Cardiac muscle cell (in vitro differentiated cells and primary cell): ENCODE measurements at regions not wholly inside any gene's neighbourhood (a gene's known extent, or its start where the extent isn't known, plus 50 kb on each side); places are given as distances from the start of the nearest gene placed in this dataset.

Source experiments
- DNase-seq, 2 donors: peaks; one replicate each; pipeline versions ENCODE4 v3.0.0 to v3.0.0-alpha.2; 2010 to 2017; ENCODE audit warnings: low read depth in 1 of 2, low spot score in 1 of 2
- H3K27ac ChIP-seq: fragments of 200-600 bp; sonication (generic); 2 replicates; pipeline ENCODE4 v1.5.1; 2016
- H3K27me3 ChIP-seq: fragments of 200-600 bp; sonication (generic); 2 replicates; pipeline ENCODE4 v1.6.0; 2016; ENCODE audit warnings: control low read depth
- H3K36me3 ChIP-seq: fragments of 200-600 bp; sonication (generic); 2 replicates; pipeline ENCODE4 v1.5.1; 2016; ENCODE audit warnings: control low read depth
- H3K4me1 ChIP-seq: fragments of 200-600 bp; sonication (generic); 2 replicates; pipeline ENCODE4 v1.8.1; 2017; ENCODE audit warnings: low read depth, mild to moderate bottlenecking, mixed run types
- H3K4me3 ChIP-seq: fragments of 200-600 bp; sonication (generic); 2 replicates; pipeline ENCODE4 v1.5.1; 2016; ENCODE audit warnings: mild to moderate bottlenecking
- H3K9me3 ChIP-seq: fragments of 200-600 bp; sonication (generic); 2 replicates; pipeline ENCODE4 v1.5.1; 2017; ENCODE audit warnings: low read depth, mild to moderate bottlenecking, control low read depth
- TF ChIP-seq, protein P1 (sequence below): IDR thresholded peaks from 2 replicates; pipeline ENCODE4 v1.5.1; 2012; ENCODE audit warnings: low read depth, mild to moderate bottlenecking, low read length

- Histone ChIP-seq H3K4me3 (no peak overlapping the region), H3K9me3 (no peaks in the 10 kb centered on the region), H3K27me3 (no peaks in the 10 kb centered on the region), H3K36me3 (no peaks in the 10 kb centered on the region), H3K4me1 (no peaks in the 10 kb centered on the region), H3K27ac (no peak overlapping the region)
- no peak for DNase-seq
- TF ChIP-seq, protein P1, sequence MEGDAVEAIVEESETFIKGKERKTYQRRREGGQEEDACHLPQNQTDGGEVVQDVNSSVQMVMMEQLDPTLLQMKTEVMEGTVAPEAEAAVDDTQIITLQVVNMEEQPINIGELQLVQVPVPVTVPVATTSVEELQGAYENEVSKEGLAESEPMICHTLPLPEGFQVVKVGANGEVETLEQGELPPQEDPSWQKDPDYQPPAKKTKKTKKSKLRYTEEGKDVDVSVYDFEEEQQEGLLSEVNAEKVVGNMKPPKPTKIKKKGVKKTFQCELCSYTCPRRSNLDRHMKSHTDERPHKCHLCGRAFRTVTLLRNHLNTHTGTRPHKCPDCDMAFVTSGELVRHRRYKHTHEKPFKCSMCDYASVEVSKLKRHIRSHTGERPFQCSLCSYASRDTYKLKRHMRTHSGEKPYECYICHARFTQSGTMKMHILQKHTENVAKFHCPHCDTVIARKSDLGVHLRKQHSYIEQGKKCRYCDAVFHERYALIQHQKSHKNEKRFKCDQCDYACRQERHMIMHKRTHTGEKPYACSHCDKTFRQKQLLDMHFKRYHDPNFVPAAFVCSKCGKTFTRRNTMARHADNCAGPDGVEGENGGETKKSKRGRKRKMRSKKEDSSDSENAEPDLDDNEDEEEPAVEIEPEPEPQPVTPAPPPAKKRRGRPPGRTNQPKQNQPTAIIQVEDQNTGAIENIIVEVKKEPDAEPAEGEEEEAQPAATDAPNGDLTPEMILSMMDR, result no peak
These were observed 192.2 kb upstream of the FAM83B start for GRCh38 chr6:54654381-54654780.

DNA sequence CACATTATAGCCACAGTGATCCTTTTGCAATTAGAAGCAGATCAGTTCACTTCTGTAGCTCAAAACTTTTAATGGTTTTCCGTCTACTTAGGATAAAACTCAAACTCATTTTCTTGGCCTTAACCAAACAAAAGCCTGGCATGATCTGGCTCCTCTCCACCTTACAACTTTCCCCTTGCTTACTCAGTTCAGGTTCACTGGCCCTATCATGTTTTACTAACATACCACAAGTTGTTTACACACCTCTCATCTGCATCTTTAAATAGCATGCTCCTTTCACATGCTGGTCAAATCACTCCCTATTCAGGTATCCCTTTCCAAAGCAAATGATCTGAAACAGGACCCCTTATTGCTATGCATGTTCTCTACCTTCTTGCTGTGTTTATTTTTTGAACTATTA, 191.4 kb upstream of the FAM83B start:
- H3K36me3 ChIP-seq, result no peaks in the 10 kb centered on the region
- H3K27me3 ChIP-seq, result no peaks in the 10 kb centered on the region
- no peak overlapping the region for H3K4me3 ChIP-seq
- no peaks in the 10 kb centered on the region for H3K9me3 ChIP-seq
- H3K27ac ChIP-seq, result no peak overlapping the region
- TF ChIP-seq, protein P1, result no peak
- H3K4me1 ChIP-seq, result no peaks in the 10 kb centered on the region
- no peak for DNase-seq

GRCh38 chr6:54665278-54665677, 181.3 kb upstream of the FAM83B start:
- H3K27me3 ChIP-seq, result no peaks in the 10 kb centered on the region
- DNase-seq, result no peak
- H3K36me3 ChIP-seq, result no peaks in the 10 kb centered on the region
- no peak overlapping the region for H3K4me3 ChIP-seq
- no peaks in the 10 kb centered on the region for H3K9me3 ChIP-seq
- TF ChIP-seq, protein P1, result no peak
- H3K4me1 ChIP-seq, result no peaks in the 10 kb centered on the region
- H3K27ac ChIP-seq, result no peak overlapping the region

GRCh38 chr6:54680531-54680930, 166.0 kb upstream of the FAM83B start:
- no peaks in the 10 kb centered on the region for H3K4me1 ChIP-seq
- no peak overlapping the region for H3K27ac ChIP-seq
- H3K36me3 ChIP-seq, result no peaks in the 10 kb centered on the region
- no peak overlapping the region for H3K4me3 ChIP-seq
- TF ChIP-seq, protein P1, result no peak
- no peak for DNase-seq
- H3K9me3 ChIP-seq, result no peaks in the 10 kb centered on the region
- no peaks in the 10 kb centered on the region for H3K27me3 ChIP-seq

DNA sequence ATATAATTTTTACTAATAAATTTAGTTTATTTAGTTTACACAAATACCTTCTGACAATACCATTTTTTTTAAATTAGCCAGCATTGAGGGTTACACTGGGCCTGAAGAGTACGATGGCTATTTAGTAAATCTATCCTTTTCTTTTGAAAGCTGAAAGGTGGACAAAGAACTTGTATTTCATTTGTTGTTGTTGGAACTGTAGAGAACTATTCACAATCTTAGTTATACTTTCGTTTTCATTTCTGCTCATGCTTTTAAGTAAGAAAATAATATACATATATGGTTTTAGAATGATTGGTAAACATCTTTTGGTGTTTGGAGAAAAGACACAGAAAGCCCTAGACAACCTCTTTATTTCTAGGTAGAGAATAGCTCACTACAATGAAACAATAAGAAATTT, 165.3 kb upstream of the FAM83B start:
- DNase-seq, result no peak
- H3K9me3 ChIP-seq, result no peaks in the 10 kb centered on the region
- H3K4me1 ChIP-seq, result no peaks in the 10 kb centered on the region
- H3K4me3 ChIP-seq, result no peak overlapping the region
- H3K27me3 ChIP-seq, result no peaks in the 10 kb centered on the region
- TF ChIP-seq, protein P1, result no peak
- no peaks in the 10 kb centered on the region for H3K36me3 ChIP-seq
- no peak overlapping the region for H3K27ac ChIP-seq

- TF ChIP-seq, protein P1, result no peak
- Histone ChIP-seq H3K4me1 (no peaks in the 10 kb centered on the region), H3K27ac (no peak overlapping the region), H3K27me3 (no peaks in the 10 kb centered on the region), H3K4me3 (no peak overlapping the region), H3K36me3 (no peaks in the 10 kb centered on the region), H3K9me3 (no peaks in the 10 kb centered on the region)
- DNase-seq, result peak in 1 of 2 donors; percentile 88
These were observed 164.6 kb upstream of the FAM83B start for GRCh38 chr6:54681987-54682386.
